NOMO-1 treated with DMSO at 0.1 percent for 48 hours (cell line): ENCODE measurements at regions not wholly inside any gene's neighbourhood (a gene's known extent, or its start where the extent isn't known, plus 50 kb on each side); places are given as distances from the start of the nearest gene placed in this dataset.

ENCODE experiments used
- DNase-seq: peaks from one replicate; lab custom pipeline; 2025; ENCODE audit not compliant: unreplicated experiment; lab: John Stamatoyannopoulos, UW

- DNase-seq = no peak
Measured at GRCh38 chr3:159829056-159829455, 159.6 kb upstream of the IL12A start.

DNA sequence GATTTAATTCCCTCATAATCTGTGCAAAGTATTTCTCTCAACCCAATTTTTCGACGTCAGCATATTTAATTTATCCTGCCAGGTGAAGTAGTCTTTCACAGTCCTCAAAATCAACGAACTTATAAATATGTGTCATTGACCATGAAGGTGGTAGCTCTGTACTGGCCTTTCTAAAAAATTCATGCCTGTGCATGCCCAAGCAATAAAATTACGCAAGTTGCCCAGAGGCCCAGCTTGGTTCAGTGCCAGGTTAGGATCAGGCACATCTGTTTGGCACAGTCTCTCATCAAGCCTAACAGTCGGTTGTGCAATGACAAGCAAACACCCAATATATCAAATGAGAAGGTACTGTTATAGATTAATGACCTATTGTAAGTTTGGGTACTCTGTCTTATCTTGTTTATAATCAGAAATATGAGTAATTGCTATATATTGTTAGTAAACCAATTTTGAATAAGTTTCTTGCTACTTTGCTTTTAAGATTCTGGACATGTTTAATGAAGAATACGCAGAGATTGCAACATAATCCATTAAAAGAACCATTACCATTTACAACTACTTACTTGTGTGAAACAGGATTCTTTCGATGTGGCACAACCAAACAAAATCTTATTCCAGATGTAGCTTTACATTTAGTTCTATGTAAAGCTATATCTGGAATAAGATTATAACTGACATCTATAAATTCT is 159.0 kb upstream of the IL12A start:
- peak; percentile 93 for DNase-seq

GRCh38 chr3:159830523-159831154 is 158.0 kb upstream of the IL12A start:
- DNase-seq = peak; percentile 57

DNA sequence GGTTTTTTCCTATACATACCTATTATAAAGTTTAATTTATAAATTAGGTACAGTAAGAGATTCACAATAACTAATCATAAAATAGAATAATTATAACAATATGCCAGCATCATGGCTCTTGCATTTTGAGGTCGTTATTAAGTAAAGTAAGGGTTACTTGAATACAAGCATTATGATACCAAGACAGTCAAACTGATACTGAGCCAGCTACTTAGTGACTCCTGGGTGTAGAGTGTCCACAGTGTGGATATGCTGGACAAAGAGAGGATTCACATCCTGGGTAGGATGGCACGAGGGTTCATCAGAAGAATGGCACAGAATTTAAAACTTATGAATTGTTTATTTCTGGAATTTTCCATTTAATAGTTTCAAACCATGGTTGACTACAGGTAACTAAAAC is 157.2 kb upstream of the IL12A start:
- DNase-seq = no peak

DNA sequence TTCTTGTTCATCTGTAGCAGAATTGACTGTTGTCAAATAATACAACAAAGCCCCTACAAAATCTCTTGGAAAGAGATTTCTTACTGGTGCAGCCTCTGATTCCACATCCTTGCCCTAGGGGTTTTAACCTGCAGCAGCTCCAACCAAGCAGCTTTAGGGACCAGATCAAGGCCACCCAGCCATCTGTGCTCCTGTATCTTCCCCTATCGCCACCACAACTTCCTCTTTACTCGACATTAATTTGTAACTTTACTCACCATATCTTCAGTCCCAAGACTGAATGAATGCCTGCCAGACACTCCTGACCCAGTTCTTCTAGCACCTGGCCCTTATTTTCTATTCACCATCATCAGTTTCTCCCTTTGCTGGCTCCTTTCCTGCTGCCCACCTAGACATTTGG is 156.6 kb upstream of the IL12A start:
- peak; percentile 96 for DNase-seq

DNA sequence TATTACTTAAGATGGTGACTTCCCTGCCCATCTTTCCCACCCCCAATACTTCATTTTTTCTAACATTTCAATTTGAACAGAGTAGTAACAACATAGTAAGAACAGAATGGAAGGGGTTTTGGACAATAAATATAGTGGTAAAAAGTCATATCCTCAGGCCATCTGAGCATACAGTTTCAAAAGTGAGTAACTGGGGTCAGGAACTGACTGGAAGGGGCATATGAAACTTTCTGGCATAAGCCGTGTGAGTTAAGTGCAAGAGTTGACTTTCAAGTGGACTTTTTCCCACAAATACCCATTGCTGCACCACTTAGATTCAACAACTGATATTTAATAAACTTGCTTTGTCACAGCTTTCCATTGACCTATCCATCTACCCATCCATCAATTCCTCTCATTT is 153.5 kb upstream of the IL12A start:
- no peak for DNase-seq

GRCh38 chr3:159837725-159838124 is 150.9 kb upstream of the IL12A start:
- DNase-seq = no peak

DNA sequence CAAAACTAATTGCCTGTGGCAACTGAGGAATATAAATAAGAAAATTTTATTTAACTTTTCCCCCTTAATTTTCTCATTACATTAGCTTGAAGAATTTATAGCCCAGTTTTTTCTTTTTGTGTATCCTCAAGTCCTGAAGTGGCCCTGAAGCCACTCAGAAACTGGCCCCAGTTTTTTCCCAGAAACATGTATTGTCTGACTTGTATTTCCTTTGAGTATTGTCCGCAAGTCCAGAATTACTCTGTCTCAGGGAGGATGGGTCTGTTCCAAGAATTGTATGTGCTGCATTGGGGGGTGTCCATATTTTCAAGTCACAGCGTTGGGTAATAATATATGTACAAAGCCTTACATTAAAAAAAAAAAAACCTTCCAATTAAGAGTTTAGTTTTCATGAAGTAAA is 149.7 kb upstream of the IL12A start:
- no peak for DNase-seq

GRCh38 chr3:159839561-159840379 is 148.9 kb upstream of the IL12A start, which contains the start of gene SCHIP1:
SCHIP1 (plus strand) TSS chr3:159839861.
- no peak for DNase-seq

- DNase-seq = peak; percentile 93
Measured at GRCh38 chr3:159840703-159841299, 147.8 kb upstream of the IL12A start.

DNA sequence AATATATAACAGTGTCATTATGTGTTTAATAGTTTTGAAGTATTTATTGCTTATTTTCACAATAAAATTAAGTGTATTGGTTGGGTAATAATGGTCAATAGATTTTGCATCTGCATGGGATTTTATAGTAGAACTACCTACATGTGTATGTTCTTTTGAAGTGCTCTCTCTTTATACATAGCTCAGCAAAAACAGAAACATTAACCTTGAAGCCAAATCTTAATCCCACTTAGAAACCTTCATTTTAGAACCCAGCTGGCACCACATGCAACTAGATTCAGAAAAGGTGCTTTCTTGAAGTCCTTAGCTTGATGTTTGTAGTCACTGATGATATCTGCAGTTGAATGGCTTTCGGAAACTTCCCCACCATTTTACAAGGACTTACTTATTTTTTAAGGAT is 146.9 kb upstream of the IL12A start:
- DNase-seq = no peak

DNA sequence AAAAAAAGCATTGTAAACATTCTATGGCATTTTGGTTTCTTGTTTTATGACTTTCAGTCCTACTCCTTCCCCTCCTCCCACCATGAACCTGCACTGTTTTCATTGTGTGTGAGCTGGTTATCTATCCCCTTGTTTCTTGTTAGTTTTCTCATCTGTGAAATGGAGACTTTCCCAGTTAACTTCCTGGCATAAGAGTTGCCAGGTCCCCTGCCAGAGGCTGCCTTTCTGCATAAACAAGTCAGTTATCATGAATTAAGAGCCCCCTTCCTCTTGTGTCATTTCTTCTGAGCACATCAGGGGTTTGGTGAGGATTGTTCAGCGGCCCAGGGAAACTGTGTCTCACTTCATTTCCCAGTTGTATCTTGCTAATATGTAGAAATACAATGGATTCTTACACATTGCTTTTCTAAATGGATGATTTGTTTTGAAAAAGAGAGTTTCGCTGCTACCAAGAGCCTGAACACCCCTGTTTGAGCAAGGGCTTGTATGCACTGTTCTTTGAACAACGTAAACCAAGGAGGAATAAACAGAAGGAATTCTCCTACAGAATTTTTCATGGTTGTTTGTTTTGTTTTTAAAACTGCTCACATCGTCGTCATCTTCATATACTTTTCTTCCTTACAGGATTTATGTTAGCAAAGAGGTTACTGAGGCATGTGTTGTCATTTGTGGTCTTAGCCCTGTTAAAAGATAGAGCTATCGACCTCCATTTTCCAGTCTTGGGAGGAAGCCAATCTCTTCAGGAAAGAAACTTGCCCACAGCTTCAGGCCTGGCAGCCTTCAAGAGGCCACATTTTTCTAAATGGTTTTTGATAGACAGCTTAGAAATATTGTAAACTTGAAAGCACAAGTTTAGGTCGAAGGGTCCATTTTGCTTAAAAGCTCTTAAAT is 144.6 kb upstream of the IL12A start:
- DNase-seq = no peak

DNA sequence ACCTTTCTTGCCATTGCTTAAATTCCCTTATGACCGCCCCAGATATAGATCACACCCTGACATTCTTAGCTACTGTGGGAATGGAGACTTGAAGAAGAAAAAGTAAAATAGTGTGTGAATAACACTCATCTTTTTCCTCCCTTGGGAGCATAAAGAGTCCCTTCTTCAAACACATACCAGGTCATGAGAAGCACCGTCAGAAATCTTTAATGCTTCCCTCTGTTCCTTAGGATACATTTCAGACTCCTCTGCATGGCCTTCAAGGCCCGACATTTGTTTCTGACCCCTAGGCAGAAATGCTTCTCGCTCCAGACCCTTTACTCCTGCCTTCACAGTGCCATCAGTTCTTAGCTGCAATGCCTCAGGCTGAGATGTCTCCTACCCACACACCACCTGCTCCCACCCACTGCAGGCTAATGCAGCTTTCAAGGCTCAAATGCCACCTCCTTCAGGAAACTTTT is 143.8 kb upstream of the IL12A start:
- no peak for DNase-seq

DNA sequence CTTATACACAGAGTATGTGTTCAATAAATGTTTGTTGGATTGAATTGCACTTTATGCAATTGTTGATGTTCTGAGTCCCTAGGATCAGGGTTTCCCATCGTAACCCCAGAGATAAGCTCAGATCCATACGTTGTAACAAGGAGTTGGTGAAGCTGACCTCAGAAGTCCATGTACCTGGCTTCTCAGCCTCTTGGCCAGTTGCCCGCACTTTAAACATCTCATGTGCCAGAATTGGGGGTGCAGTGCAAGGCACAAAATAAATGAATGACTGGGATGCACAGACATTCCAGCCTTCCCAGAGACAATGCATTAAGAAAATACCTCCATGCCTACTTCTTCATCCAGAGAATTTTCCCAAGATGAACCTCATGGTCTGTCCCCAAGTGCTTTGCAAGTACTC is 142.9 kb upstream of the IL12A start:
- no peak for DNase-seq

- no peak for DNase-seq
Measured at GRCh38 chr3:159846255-159846654, 142.4 kb upstream of the IL12A start.

GRCh38 chr3:159848348-159849118 is 140.1 kb upstream of the IL12A start:
- DNase-seq = no peak

DNA sequence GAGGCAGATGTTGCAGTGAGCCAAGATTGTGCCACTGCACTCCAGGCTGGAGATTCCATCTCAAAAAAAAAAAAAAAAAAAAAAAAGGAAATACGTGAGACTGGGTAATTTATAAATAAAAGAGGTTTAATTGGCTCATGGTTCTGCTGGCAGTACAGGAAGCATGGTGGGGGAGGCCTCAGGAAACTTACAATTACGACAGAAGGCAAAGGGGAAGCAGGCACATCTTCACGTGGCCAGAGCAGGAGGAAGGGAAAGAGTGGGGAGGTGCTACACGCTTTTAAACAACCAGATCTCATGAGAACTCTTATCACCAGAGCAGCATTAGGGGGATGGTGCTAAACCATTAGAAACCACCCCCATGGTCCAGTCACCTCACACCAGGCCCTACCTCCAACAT is 138.2 kb upstream of the IL12A start:
- peak; percentile 61 for DNase-seq

DNA sequence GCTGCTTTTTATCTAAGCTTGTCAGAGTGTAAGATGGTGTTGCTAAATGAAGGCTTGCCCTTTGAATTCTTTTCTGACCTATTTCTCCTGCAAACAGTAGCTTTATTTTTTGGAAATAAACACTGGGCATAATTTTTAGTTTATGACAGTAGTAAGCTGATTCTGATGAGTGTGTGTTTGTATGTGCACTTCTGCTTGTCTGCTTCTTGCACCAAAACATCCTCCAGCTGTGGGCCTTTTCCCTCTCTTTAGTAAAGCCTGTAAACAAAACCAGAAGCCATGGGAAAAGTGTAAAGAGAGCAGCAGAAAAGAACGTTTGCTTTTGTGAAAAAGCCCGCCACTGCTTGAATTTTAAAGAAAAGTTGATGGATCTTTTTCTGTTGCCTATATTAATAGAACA is 136.4 kb upstream of the IL12A start:
- DNase-seq = no peak

DNA sequence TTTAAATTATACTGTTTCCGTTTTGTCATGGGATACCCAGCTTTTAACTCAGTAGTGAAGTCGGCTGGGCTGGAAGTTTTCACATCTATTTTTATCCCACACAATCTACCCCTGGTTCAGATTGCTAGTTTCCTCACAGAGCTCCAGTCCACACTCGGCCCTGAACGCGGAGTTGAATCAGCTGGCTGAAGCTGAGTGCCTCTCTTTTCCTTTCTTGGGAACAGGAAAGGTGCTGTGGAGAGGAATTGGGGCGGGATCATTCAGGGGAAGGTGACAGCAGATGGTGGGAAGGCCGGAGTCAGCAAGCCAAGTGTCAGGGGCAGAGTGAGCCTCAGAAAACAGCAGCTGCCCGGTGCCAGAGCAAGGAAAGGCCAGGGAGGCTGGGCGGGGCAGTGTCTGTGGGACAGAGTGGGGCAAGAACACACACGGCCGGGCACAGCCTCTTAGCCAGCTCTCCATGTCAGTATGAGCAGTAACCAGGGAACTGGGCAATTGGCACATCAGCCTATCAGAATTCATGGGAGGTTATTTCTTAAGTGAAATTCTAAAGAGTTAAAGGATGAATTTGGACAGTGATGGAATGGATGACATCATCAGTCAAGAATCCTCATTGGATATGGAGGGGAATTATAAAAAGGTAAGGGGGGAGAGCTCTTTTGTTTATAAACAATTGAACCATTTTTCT is 135.7 kb upstream of the IL12A start:
- no peak for DNase-seq
